Endothelial cell of umbilical vein (primary cell): ENCODE measurements at regions not wholly inside any gene's neighbourhood (a gene's known extent, or its start where the extent isn't known, plus 50 kb on each side); places are given as distances from the start of the nearest gene placed in this dataset.

ENCODE experiments used
- BruUV-seq: library from RNA; stranded (reverse); fragments of 400-500 nt; replicated peaks from 2 replicates; lab custom pipeline; 2021; lab: Mats Ljungman, UMichigan
- CTCF ChIA-PET: fragments of 300-600, 350-600 bp; sonication (Branson Sonifier 250); formaldehyde crosslinking; loops from one replicate; lab custom pipeline; 2021; ENCODE audit warnings: antibody characterized with exemption, inconsistent platforms; lab: Charles Lee
- POLR2A ChIA-PET: fragments of 300-600, 350-600 bp; sonication (Branson Sonifier 250); formaldehyde crosslinking; loops from one replicate; lab custom pipeline; 2021; ENCODE audit warnings: antibody characterized with exemption, inconsistent platforms; lab: Charles Lee
- DNase-seq: peaks from one replicate; pipeline ENCODE4 v3.0.0-alpha.2; 2011; ENCODE audit warnings: low read depth, low spot score
- FAIRE-seq: peaks from 2 replicates; lab custom pipeline; 2011; peaks lifted over from hg19 to GRCh38; lab: Jason Lieb, UNC
- H2AFZ ChIP-seq: 2 replicates; pipeline ENCODE4 v1.6.0; 2012; ENCODE audit warnings: low read depth, low read length, control low read depth, inconsistent platforms
- H3K27ac ChIP-seq: 2 replicates; pipeline ENCODE4 v1.5.1; 2011; ENCODE audit warnings: low read depth, mild to moderate bottlenecking, control low read depth, low read length, moderate library complexity; ENCODE audit not compliant: insufficient read depth
- H3K27me3 ChIP-seq, 2 experiments: 2 replicates each; pipeline versions ENCODE4 v1.6.0 to v1.6.1; 2011; ENCODE audit warnings: low read length in 2 of 2, mixed read lengths in 1 of 2; ENCODE audit not compliant: control insufficient read depth in 2 of 2, insufficient read depth in 2 of 2
- H3K36me3 ChIP-seq, 2 experiments: 2 replicates in 1 of 2; 3 replicates in 1 of 2; pipeline ENCODE4 v1.5.1; 2011; ENCODE audit warnings: low read length in 2 of 2, mild to moderate bottlenecking in 1 of 2, moderate library complexity in 1 of 2; ENCODE audit not compliant: control insufficient read depth in 2 of 2, insufficient read depth in 2 of 2; ENCODE audit errors: extremely low read depth in 1 of 2
- H3K4me1 ChIP-seq: 3 replicates; pipeline ENCODE4 v1.5.1; 2011; ENCODE audit warnings: mild to moderate bottlenecking, low read length; ENCODE audit not compliant: control insufficient read depth, insufficient read depth; ENCODE audit errors: extremely low read depth
- H3K4me2 ChIP-seq: 2 replicates; pipeline ENCODE4 v1.6.1; 2011; ENCODE audit warnings: low read length, control low read depth, mixed read lengths; ENCODE audit not compliant: insufficient read depth
- H3K4me3 ChIP-seq, 3 experiments: fragments of 200-600 bp in 1 of 3; sonication (generic), shearing (Covaris generic) in 1 of 3; replicated peaks in 1 of 3; 2 replicates each; pipeline ENCODE4 v1.5.1; 2011 to 2016; ENCODE audit warnings: control low read depth in 3 of 3, low read length in 3 of 3, mild to moderate bottlenecking in 2 of 3, inconsistent platforms in 1 of 3, low read depth in 1 of 3, moderate library complexity in 1 of 3; ENCODE audit not compliant: insufficient read depth in 1 of 3
- H3K79me2 ChIP-seq: 2 replicates; pipeline ENCODE4 v1.6.0; 2012; ENCODE audit warnings: low read length, inconsistent platforms; ENCODE audit not compliant: control insufficient read depth, insufficient read depth
- H3K9ac ChIP-seq: replicated peaks from 2 replicates; pipeline ENCODE3; 2011; ENCODE audit warnings: low read length, control low read depth; ENCODE audit not compliant: insufficient read depth; ENCODE audit errors: extremely low read depth
- H3K9me1 ChIP-seq: replicated peaks from 3 replicates; pipeline ENCODE4 v1.6.0; 2011; ENCODE audit warnings: mild to moderate bottlenecking, low read length; ENCODE audit not compliant: control insufficient read depth, insufficient read depth; ENCODE audit errors: extremely low read depth
- H3K9me3 ChIP-seq: replicated peaks from 2 replicates; pipeline ENCODE4 v1.5.1; 2012; ENCODE audit warnings: low read length, inconsistent platforms; ENCODE audit not compliant: control insufficient read depth, insufficient read depth
- H4K20me1 ChIP-seq: replicated peaks from 2 replicates; pipeline ENCODE3; 2011; ENCODE audit warnings: mild to moderate bottlenecking, low read length; ENCODE audit not compliant: control insufficient read depth, insufficient read depth; ENCODE audit errors: extremely low read depth
- CTCF ChIP-seq, 2 donors: IDR thresholded peaks; 1 replicate in 1 of 2; 2 replicates in 1 of 2; pipeline ENCODE4 v1.5.1; 2011; ENCODE audit warnings: low read length in 2 of 2, mild to moderate bottlenecking in 2 of 2, moderate library complexity in 2 of 2, control low read depth in 1 of 2, inconsistent platforms in 1 of 2, low read depth in 1 of 2; ENCODE audit not compliant: insufficient read depth in 1 of 2; ENCODE audit errors: extremely low read depth in 1 of 2
- EZH2 ChIP-seq: IDR thresholded peaks from 2 replicates; pipeline ENCODE4 v1.6.1; 2012; ENCODE audit warnings: borderline replicate concordance, low read depth, mild to moderate bottlenecking, moderate library complexity, low read length, inconsistent platforms; ENCODE audit not compliant: severe bottlenecking
- FOS ChIP-seq: IDR thresholded peaks from 2 replicates; pipeline ENCODE4 v1.6.1; 2011; ENCODE audit warnings: mild to moderate bottlenecking, low read length, moderate library complexity, borderline replicate concordance; ENCODE audit not compliant: insufficient read depth
- GATA2 ChIP-seq: IDR thresholded peaks from 2 replicates; pipeline ENCODE4 v1.7.0; 2011; ENCODE audit warnings: low read depth, mild to moderate bottlenecking, moderate library complexity, mixed read lengths, low read length; ENCODE audit not compliant: insufficient read length, insufficient read depth
- JUN ChIP-seq: IDR thresholded peaks from 2 replicates; pipeline ENCODE4 v1.6.1; 2011; ENCODE audit warnings: borderline replicate concordance, low read depth; ENCODE audit not compliant: insufficient read length, insufficient read depth
- MYC ChIP-seq: IDR thresholded peaks from one replicate; pipeline ENCODE4 v1.6.1; 2011; ENCODE audit warnings: mild to moderate bottlenecking, low read depth, low read length
- POLR2A ChIP-seq: IDR thresholded peaks from 2 replicates; pipeline ENCODE4 v1.6.1; 2012; ENCODE audit warnings: low read depth, mild to moderate bottlenecking, control low read depth, low read length
- POLR2AphosphoS5 ChIP-seq: IDR thresholded peaks from 2 replicates; pipeline ENCODE4 v1.6.1; 2012; ENCODE audit warnings: low read depth, mild to moderate bottlenecking, control low read depth, low read length, moderate library complexity; ENCODE audit not compliant: insufficient read depth
- dilution Hi-C: fragments of 300-500 bp; cut with MboI; formaldehyde crosslinking; loops from one replicate; pipeline ENCODE4 v1.15.0; 2019; ENCODE audit warnings: low sequenced_read_pairs; ENCODE audit not compliant: extremely low pct_ligation_motif_present
- intact Hi-C: fragments of 100-400 bp; cut with micrococcal nuclease; formaldehyde crosslinking; loops from one replicate; pipeline ENCODE4 v1.10.0; 2022
- TF ChIP-seq, protein P1 (sequence below): IDR thresholded peaks from 2 replicates; pipeline ENCODE4 v1.6.1; 2011; ENCODE audit not compliant: insufficient read depth, insufficient read length

GRCh38 chr13:79898996-79899395 is 418.0 kb downstream of the NDFIP2 start:
- Histone ChIP-seq H2AFZ (no peak overlapping the region), H3K9ac (no peak overlapping the region), H3K4me2 (no peak overlapping the region), H4K20me1 (no peaks in the 10 kb centered on the region), H3K27ac (no peak overlapping the region), H3K36me3 (no peaks in the 10 kb centered on the region), H3K27me3 (no peaks in the 10 kb centered on the region), H3K4me3 (no peak overlapping the region), H3K9me1 (no peaks in the 10 kb centered on the region), H3K79me2 (no peaks in the 10 kb centered on the region), H3K4me1 (no peaks in the 10 kb centered on the region), H3K9me3 (no peaks in the 10 kb centered on the region)
- FAIRE-seq, result no peak
- TF ChIP-seq MYC, result no peak
- no peak for TF ChIP-seq JUN
- TF ChIP-seq, protein P1, sequence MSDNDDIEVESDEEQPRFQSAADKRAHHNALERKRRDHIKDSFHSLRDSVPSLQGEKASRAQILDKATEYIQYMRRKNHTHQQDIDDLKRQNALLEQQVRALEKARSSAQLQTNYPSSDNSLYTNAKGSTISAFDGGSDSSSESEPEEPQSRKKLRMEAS, result no peak
- TF ChIP-seq FOS, result no peak
- TF ChIP-seq CTCF (IDR thresholded peaks at IDR 0.05; ENCODE audit: extremely low read depth in 1 of 2, insufficient read depth in 1 of 2, low read depth in 1 of 2, low read length in 2 of 2), result no peak
- no peak for TF ChIP-seq GATA2
- no peak for TF ChIP-seq POLR2A
- TF ChIP-seq POLR2AphosphoS5, result no peak
- TF ChIP-seq EZH2, result no peak
- CTCF ChIA-PET, result no interaction called here
- DNase-seq, result no peak
- intact Hi-C loops (no loop called here), dilution Hi-C loops (no loop called here)
- POLR2A ChIA-PET, result no interaction called here
- no TSS peak for BruUV-seq
